Activated CD4-positive, alpha-beta T cell treated with anti-CD3 and anti-CD28 coated beads, Interleukin-2, Interleukin-6, amounts not matched to agents 100 ng/mL and 50 ng/mL, durations not matched to agents 16 hours and 8 hours (primary cell): ENCODE measurements at regions not wholly inside any gene's neighbourhood (a gene's known extent, or its start where the extent isn't known, plus 50 kb on each side); places are given as distances from the start of the nearest gene placed in this dataset.

Source experiments
- DNase-seq: peaks from one replicate; pipeline ENCODE4 v3.0.0-alpha.2; 2020

- DNase-seq: no peak
Observed at GRCh38 chr6:15796130-15796771, 133.4 kb upstream of the DTNBP1 start.

GRCh38 chr6:15793826-15794225, 131.0 kb upstream of the DTNBP1 start:
- no peak for DNase-seq

DNA sequence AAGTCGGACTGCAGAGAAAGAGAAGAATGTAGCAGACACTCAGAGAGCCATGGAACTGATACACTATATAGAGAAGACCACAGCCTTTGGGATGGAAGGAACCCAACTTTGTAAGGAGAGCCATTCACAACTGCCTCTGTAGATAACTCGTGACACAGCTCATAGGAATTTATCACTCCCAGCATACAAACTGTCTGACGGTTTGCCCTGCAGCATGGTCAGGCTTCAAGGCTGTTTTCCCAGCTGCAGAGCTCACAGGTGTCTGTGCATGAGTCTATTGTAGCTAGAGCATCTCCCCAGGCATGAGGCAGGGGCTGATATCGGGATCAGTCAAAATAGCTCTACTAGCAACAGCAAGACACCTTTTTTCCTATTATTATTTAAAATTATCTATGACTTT, 130.5 kb upstream of the DTNBP1 start:
- DNase-seq: no peak

- DNase-seq: no peak
Observed at GRCh38 chr6:15792842-15793241, 130.0 kb upstream of the DTNBP1 start.

DNA sequence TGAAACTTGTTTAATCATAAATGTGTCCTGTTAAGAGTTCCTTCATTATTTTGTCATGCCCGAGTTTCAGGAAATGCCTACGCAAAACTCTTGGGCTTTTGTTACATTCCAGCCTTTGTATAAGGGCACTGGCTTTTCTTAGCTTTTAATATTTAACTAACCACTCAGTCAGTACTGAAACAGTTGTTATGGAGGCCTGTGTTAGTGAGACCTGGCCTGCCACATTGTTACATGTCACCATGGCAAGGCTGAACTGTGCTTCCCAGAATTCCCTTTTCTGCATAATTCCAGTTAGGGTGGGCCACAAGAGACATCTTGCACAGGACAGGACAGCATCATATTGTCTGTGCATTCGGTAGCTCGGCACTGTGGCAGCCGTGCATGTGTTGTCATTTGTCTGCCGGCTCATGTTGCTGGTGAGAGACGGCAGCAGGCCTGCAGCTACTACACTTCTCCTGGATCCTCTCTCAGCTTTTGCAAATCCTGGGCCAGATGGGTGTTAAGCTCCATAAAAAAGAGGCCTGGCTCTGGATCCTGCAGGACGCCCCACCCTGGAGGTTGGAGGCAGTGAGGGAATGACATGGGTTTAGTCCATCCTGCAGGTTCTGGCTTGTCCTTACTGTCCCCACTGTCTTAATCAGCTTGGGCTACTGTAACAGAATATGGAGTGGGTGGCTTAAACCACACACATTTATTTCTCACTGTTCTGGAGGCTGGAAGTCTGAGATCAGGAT, 128.8 kb upstream of the DTNBP1 start:
- DNase-seq: no peak

GRCh38 chr6:15790116-15790515, 127.3 kb upstream of the DTNBP1 start:
- DNase-seq: no peak

- no peak for DNase-seq
Observed at GRCh38 chr6:15786846-15787245, 124.0 kb upstream of the DTNBP1 start.

DNA sequence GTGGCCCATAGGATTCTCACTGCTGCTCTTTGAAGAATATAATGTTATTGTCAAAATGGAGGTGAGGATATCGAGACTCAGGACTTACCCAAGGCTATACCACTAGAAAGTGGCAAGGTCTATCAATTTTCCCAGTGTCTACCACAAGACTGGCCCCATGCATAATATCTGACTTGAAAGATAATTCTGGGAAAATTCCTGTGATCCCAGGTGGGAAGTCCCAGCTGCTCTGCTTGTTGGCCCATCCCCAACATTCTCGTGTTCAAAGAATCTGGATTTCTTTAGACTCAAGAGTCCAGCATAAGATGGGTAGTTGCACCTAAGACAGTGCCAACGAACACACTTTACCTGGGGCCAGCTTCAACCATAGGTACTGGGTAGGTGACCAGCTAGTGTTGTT, 120.7 kb upstream of the DTNBP1 start:
- DNase-seq: no peak

DNA sequence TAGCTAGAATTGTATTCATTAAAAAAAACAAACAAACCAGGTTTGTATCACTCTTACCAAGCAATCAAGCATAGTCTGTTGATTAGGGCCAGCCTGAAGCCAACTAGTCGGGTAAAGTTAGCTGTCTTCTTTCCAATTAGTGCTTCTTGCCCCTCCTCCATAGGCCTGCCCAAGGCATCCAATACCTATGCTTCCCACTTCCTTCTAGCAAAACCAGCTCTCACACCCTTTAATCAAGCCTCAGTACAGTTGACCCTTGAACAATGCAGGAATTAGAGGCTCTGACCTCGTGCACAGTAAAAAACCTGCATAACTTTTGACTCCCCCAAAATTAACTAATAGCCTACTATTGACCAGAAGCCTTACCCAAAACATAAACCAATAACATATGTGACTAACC, 119.1 kb upstream of the DTNBP1 start:
- DNase-seq: no peak

GRCh38 chr6:15781333-15781732, 118.5 kb upstream of the DTNBP1 start:
- no peak for DNase-seq

GRCh38 chr6:15780437-15780836, 117.6 kb upstream of the DTNBP1 start:
- DNase-seq: no peak

GRCh38 chr6:15779726-15780125, 116.9 kb upstream of the DTNBP1 start:
- DNase-seq: no peak

DNA sequence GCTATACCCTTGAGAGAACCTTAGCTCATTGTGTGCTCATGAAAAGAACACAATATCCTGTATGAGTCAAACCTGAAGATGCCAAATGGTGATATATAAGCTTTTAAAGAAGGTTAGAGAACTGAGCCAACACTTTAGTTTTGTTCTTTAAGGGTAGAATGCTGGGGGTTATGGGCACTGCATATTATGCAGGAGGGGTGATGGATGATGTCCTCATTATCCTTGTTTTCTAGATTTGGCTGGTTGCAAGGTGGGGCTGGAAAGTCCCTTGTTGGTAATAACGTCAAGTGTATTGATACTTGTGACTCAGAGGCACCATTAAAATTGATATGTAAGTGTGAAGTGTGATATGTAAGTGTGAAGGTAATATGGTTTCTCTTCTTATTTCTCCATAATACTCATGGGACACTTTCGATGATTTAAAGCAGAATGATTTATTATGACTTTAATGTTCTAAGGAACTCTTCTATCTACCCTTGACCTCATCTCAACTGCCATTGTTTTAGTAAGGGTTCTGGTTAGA, 113.7 kb upstream of the DTNBP1 start:
- peak; percentile 84 for DNase-seq

DNA sequence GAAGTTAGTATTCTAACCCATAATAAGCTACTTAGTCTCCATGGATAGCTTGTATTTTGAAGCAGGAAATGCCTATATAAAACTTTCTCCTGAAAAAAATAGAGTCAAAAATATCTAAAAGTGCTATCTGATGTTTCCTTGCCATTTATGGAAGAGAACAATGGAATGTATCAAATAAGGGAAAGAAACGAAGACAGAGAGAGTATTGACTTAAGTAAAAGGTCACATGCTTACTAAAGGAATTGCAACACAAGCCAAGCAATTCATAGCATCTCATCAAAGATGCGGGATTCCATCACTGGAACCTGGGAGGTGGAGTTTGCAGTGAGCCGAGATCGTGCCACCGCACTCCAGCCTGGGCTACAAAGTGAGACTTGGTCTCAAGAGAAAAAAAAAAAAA, 112.9 kb upstream of the DTNBP1 start:
- DNase-seq: no peak

DNA sequence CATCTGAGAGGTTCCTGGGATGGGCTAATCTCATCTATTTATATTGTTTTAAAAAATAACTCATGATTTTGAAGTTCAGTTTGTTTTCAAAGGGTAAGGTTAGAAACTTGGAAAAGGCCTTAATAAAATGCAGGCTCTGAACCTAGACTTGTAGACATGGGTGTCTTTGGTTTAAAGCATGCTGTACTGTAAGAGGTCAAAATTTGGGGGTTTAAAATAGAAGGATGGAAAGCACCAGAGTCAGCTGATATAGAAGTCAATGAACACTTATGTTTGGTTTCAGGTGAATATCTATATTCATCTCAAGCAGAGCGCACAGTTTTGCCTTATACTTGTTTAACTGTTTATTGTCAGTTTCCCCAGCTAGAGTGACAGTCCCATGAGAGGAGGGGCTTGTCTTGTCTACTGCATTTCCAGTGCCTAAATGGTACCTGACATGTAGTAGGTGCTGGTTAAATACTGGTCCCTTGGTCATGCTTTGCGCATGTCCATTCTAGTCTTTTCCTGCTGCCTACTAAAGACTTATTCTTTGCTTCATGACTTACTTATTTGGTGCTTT, 112.3 kb upstream of the DTNBP1 start:
- no peak for DNase-seq

DNA sequence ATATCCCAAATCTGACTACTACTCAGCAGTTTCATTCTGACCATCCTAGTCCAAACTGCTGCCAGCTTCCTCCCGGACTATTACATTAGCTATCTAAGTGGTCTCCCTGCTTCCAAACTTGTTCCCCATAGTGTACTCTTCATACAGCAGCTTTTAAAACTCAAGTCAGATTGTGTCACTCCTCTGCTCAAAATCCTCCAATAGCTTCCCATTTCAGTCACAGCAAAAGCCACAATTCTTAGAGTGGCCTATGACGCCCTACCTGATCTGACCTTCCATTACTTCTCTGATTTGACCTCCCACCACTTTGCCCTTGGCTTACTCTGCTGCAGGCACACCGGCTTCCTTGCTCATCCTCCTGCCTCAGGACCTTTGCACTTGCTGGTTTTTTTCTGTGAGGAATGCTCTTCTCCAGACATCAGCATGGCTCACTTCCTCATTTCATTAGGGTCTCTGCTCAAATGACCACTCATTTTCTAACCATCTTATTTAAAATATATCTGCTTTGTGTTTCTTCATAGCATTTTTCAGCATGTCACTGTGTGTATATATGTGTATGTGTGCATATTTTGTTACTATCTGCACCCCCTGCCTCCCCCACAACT, 111.1 kb upstream of the DTNBP1 start:
- no peak for DNase-seq

- DNase-seq: peak; percentile 79
Observed at GRCh38 chr6:15770347-15771143, 107.7 kb upstream of the DTNBP1 start.

DNA sequence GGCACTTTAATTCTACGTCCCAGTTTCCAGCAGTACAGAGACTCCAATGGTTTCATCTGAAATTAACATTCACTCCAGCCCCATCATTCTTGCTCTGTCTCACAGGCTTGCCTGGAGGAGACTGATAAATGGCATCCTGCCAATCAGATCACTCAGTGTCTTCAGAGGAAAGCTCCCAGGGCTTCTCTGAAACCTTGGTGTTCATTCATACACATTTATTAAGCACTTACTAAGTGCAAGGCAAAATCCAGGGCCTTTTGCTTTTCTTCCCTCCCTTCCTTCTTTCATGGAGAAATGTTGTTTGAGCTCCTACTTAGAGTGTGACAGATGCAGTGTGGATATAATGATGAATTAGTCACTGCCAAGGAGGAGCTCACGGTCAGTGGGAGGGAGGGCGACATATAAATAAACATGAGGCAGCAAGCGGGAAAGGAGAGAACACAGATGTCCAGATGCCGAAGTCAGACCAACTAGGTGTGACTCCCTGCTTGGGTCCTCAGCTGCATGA, 106.7 kb upstream of the DTNBP1 start:
- no peak for DNase-seq

GRCh38 chr6:15768999-15769398, 106.2 kb upstream of the DTNBP1 start:
- no peak for DNase-seq

GRCh38 chr6:15763837-15764236, 101.0 kb upstream of the DTNBP1 start:
- DNase-seq: no peak

DNA sequence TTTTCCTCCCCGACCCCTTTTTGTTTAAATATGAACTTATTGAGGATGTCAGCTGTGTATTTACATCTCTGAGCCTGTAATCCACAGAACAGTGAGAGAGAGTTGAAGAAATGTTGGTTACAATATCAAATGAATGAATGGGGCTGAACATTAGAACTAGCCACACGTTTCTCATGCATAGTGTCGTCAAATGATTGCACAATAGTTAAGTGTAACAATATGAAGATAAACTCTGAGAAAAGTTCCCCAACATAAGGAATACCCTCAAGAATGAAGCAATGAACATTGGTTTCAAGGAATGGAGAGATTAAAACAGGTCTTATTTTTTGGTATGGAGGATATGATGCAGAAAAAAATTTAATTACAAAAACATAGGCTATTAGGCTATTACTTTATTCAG, 100.5 kb upstream of the DTNBP1 start:
- DNase-seq: no peak

DNA sequence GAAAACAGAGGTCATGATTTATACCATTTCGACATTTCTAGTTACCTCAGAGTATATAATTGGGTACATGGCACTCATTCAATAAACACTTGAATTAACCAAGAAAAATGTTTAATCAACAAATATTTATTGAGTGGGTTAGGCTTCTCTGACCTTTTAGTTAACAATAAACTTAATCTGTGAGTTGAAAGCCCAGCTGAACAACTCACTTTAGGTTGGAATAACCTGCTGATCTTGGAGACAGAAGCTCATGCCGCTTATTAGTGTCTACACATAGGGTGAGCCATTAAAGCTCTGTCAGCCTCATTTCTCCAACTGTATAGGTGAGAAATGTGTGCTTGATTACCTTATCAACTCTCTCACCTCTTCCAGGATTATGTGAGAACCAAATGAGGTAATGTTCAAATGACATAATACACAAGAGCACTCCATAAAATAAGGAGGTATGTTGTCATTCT, 98.2 kb upstream of the DTNBP1 start:
- no peak for DNase-seq
